GM23338 (cell line): ENCODE measurements at regions not wholly inside any gene's neighbourhood (a gene's known extent, or its start where the extent isn't known, plus 50 kb on each side); places are given as distances from the start of the nearest gene placed in this dataset.

Source experiments
- CREB1 ChIP-seq: fragments of 250-450 bp; sonication (Bioruptor Pico); IDR thresholded peaks from 2 replicates; pipeline ENCODE4 v1.5.0; 2020; ENCODE audit warnings: low read depth, mild to moderate bottlenecking, moderate library complexity
- CTCF ChIP-seq, 2 experiments: fragments of 200-600 bp in 1 of 2; sonication (generic) in 1 of 2; conservative IDR thresholded peaks; 2 replicates each; pipeline versions ENCODE4 v1.5.1 to v1.6.1; 2016 to 2017; ENCODE audit warnings: antibody characterized with exemption in 2 of 2, low read depth in 2 of 2, mild to moderate bottlenecking in 2 of 2, moderate library complexity in 1 of 2
- EZH2 ChIP-seq: fragments of 200-600 bp; sonication (generic); IDR thresholded peaks from one replicate; pipeline ENCODE4 v1.8.0; 2017; ENCODE audit warnings: antibody characterized with exemption, mild to moderate bottlenecking, low read depth; ENCODE audit not compliant: unreplicated experiment
- EZH2phosphoT487 ChIP-seq: fragments of 200-600 bp; sonication (generic); IDR thresholded peaks from one replicate; pipeline ENCODE4 v1.8.1; 2018; ENCODE audit warnings: antibody characterized with exemption; ENCODE audit not compliant: unreplicated experiment
- JUNB ChIP-seq: IDR thresholded peaks from one replicate; pipeline ENCODE4 v1.6.1; 2016; ENCODE audit warnings: antibody characterized with exemption; ENCODE audit not compliant: unreplicated experiment
- POLR2AphosphoS5 ChIP-seq: IDR thresholded peaks from 2 replicates; pipeline ENCODE4 v1.6.1; 2016; ENCODE audit warnings: antibody characterized with exemption, low read depth
- STAT1 ChIP-seq: IDR thresholded peaks from one replicate; pipeline ENCODE4 v1.6.1; 2016; ENCODE audit warnings: antibody characterized with exemption; ENCODE audit not compliant: unreplicated experiment
- ZNF114 ChIP-seq: fragments of 250-450 bp; sonication (Bioruptor Pico); IDR thresholded peaks from 2 replicates; pipeline ENCODE4 v1.5.0; 2020; ENCODE audit warnings: mild to moderate bottlenecking, moderate library complexity
- TF ChIP-seq, protein P1 (sequence below): IDR thresholded peaks from one replicate; pipeline ENCODE4 v1.6.1; 2018; ENCODE audit warnings: antibody characterized with exemption; ENCODE audit not compliant: unreplicated experiment
- TF ChIP-seq, protein P2 (sequence below): IDR thresholded peaks from 2 replicates; pipeline ENCODE4 v1.6.1; 2016; ENCODE audit warnings: antibody characterized with exemption

DNA sequence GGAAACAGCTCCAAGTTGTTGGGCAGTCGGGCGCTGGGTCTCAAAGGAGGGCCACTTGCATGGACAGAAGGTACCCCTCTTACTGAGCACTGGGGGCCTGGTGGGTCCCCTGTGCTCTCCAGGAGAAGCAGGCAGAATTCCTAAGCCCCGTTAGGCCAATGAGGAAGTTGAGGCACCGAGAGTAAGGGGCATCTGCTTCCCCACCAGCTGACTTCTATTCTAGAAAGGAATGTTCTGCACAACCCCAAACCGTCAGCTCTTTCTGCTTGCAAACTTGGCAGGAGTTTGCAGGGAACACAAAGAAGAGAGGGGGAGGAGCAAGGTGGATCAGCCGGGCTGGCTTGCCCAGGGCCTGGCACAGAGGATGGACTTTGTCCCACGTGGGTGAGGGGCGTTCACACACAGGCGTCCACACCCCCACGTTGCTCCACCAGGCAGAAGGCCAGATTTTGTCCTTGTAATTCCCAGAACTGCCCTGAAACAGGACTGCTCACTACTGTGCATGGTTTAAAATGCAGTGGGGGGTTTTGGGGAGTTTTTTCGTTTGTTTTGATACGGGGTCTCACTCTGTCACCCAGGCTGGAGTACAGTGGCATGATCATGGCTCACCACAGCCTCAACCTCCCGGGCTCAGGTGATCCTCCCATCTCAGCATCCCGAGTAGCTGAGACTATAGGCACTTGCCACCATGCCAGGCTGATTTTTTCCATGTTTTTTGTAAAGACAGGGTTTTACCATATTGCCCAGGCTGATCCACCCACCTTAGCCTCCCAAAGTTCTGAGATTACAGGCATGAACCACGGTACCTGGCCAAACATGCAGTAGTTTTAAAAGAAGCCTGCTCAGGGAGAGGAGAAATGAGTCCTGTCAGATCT lies 93.3 kb downstream of the SNX5 start:
- TF ChIP-seq CTCF (conservative IDR thresholded peaks at IDR 0.05; ENCODE audit: low read depth in 2 of 2) (no peak), POLR2AphosphoS5 (no peak), CREB1 (CRISPR knock-in tag) (no peak), EZH2 (no peak), ZNF114 (CRISPR knock-in tag) (no peak), EZH2phosphoT487 (no peak), STAT1 (no peak), JUNB (no peak)
- TF ChIP-seq, protein P1, sequence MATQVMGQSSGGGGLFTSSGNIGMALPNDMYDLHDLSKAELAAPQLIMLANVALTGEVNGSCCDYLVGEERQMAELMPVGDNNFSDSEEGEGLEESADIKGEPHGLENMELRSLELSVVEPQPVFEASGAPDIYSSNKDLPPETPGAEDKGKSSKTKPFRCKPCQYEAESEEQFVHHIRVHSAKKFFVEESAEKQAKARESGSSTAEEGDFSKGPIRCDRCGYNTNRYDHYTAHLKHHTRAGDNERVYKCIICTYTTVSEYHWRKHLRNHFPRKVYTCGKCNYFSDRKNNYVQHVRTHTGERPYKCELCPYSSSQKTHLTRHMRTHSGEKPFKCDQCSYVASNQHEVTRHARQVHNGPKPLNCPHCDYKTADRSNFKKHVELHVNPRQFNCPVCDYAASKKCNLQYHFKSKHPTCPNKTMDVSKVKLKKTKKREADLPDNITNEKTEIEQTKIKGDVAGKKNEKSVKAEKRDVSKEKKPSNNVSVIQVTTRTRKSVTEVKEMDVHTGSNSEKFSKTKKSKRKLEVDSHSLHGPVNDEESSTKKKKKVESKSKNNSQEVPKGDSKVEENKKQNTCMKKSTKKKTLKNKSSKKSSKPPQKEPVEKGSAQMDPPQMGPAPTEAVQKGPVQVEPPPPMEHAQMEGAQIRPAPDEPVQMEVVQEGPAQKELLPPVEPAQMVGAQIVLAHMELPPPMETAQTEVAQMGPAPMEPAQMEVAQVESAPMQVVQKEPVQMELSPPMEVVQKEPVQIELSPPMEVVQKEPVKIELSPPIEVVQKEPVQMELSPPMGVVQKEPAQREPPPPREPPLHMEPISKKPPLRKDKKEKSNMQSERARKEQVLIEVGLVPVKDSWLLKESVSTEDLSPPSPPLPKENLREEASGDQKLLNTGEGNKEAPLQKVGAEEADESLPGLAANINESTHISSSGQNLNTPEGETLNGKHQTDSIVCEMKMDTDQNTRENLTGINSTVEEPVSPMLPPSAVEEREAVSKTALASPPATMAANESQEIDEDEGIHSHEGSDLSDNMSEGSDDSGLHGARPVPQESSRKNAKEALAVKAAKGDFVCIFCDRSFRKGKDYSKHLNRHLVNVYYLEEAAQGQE, result no peak
- TF ChIP-seq, protein P2, sequence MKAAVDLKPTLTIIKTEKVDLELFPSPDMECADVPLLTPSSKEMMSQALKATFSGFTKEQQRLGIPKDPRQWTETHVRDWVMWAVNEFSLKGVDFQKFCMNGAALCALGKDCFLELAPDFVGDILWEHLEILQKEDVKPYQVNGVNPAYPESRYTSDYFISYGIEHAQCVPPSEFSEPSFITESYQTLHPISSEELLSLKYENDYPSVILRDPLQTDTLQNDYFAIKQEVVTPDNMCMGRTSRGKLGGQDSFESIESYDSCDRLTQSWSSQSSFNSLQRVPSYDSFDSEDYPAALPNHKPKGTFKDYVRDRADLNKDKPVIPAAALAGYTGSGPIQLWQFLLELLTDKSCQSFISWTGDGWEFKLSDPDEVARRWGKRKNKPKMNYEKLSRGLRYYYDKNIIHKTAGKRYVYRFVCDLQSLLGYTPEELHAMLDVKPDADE, result no peak
